Neural cell (in vitro differentiated cells): ENCODE measurements at regions not wholly inside any gene's neighbourhood (a gene's known extent, or its start where the extent isn't known, plus 50 kb on each side); places are given as distances from the start of the nearest gene placed in this dataset.

Experiments used
- H2AFZ ChIP-seq: fragments of 200-600, 300-800 bp; sonication (generic), shearing (Covaris generic); 2 replicates; pipeline ENCODE4 v1.6.0; 2014; ENCODE audit warnings: low read depth, mild to moderate bottlenecking, antibody characterized with exemption, low read length, moderate library complexity
- H3F3A ChIP-seq: fragments of 200-600 bp; shearing (Covaris generic); 2 replicates; pipeline ENCODE4 v1.6.1; 2016; ENCODE audit warnings: mild to moderate bottlenecking, moderate library complexity, mixed read lengths, antibody characterized with exemption, low read length; ENCODE audit not compliant: insufficient read depth, poor library complexity, severe bottlenecking
- H3K27ac ChIP-seq: fragments of 200-600, 300-800 bp; sonication (generic), shearing (Covaris generic); 2 replicates; pipeline ENCODE4 v1.5.1; 2014; ENCODE audit warnings: mild to moderate bottlenecking, low read length, moderate library complexity
- H3K27me3 ChIP-seq: fragments of 300-800, 200-600 bp; sonication (generic), shearing (Covaris generic); 2 replicates; pipeline ENCODE4 v1.6.0; 2014; ENCODE audit warnings: mild to moderate bottlenecking, low read depth, low read length, moderate library complexity; ENCODE audit not compliant: insufficient read depth
- H3K36me3 ChIP-seq: fragments of 300-800, 200-600 bp; sonication (generic), shearing (Covaris generic); 2 replicates; pipeline ENCODE4 v1.5.1; 2014; ENCODE audit warnings: mild to moderate bottlenecking, antibody characterized with exemption, low read length, moderate library complexity; ENCODE audit not compliant: insufficient read depth
- H3K4me2 ChIP-seq: fragments of 300-800, 200-600 bp; sonication (generic), shearing (Covaris generic); 2 replicates; pipeline ENCODE4 v1.6.0; 2014; ENCODE audit warnings: mild to moderate bottlenecking, low read length
- H3K4me3 ChIP-seq: fragments of 300-800, 200-600 bp; sonication (generic), shearing (Covaris generic); 2 replicates; pipeline ENCODE4 v1.5.1; 2014; ENCODE audit warnings: mild to moderate bottlenecking, low read length, moderate library complexity
- H3K79me2 ChIP-seq: fragments of 200-600 bp; shearing (Covaris generic); replicated peaks from 2 replicates; pipeline ENCODE4 v1.6.0; 2014; ENCODE audit warnings: mild to moderate bottlenecking, low read length, moderate library complexity; ENCODE audit not compliant: insufficient read depth
- H3K9ac ChIP-seq: fragments of 300-800, 200-600 bp; sonication (generic), shearing (Covaris generic); 2 replicates; pipeline ENCODE4 v1.6.1; 2016; ENCODE audit warnings: mild to moderate bottlenecking, low read length, mixed read lengths
- H3K9me2 ChIP-seq: fragments of 200-600 bp; shearing (Covaris generic); 2 replicates; pipeline ENCODE4 v1.6.1; 2016; ENCODE audit warnings: mild to moderate bottlenecking, low read length, mixed read lengths; ENCODE audit not compliant: insufficient read depth
- H3K9me3 ChIP-seq: fragments of 200-600, 300-800 bp; sonication (generic), shearing (Covaris generic); 2 replicates; pipeline ENCODE4 v1.6.1; 2016; ENCODE audit warnings: mild to moderate bottlenecking, mixed run types, low read length, moderate library complexity, mixed read lengths
- H4K20me1 ChIP-seq: fragments of 200-600 bp; shearing (Covaris generic); 2 replicates; pipeline ENCODE4 v1.6.1; 2016; ENCODE audit warnings: mild to moderate bottlenecking, mixed run types; ENCODE audit not compliant: insufficient read depth
- CTCF ChIP-seq: fragments of 450-650 bp; IDR thresholded peaks from 2 replicates; pipeline ENCODE4 v1.5.1; 2014; ENCODE audit warnings: antibody characterized with exemption, mild to moderate bottlenecking, moderate library complexity; ENCODE audit not compliant: poor library complexity, severe bottlenecking
- EP300 ChIP-seq: fragments of 450-650 bp; conservative IDR thresholded peaks from 2 replicates; pipeline ENCODE4 v1.6.1; 2014; ENCODE audit warnings: antibody characterized with exemption, mild to moderate bottlenecking, moderate library complexity; ENCODE audit not compliant: poor library complexity, severe bottlenecking
- EZH2 ChIP-seq: fragments of 200-600, 300-800 bp; shearing (Covaris generic), sonication (generic); IDR thresholded peaks from 2 replicates; pipeline ENCODE4 v1.6.1; 2014; ENCODE audit warnings: antibody characterized with exemption, low read length, borderline replicate concordance, mild to moderate bottlenecking; ENCODE audit not compliant: insufficient read depth, poor library complexity, severe bottlenecking
- MXI1 ChIP-seq: fragments of 450-650 bp; conservative IDR thresholded peaks from 2 replicates; pipeline ENCODE4 v1.6.1; 2014; ENCODE audit warnings: antibody characterized with exemption, mild to moderate bottlenecking; ENCODE audit not compliant: poor library complexity, severe bottlenecking
- POLR2AphosphoS5 ChIP-seq: IDR thresholded peaks from 2 replicates; pipeline ENCODE4 v1.6.1; 2012
- RAD21 ChIP-seq: fragments of 450-650 bp; conservative IDR thresholded peaks from 2 replicates; pipeline ENCODE4 v1.6.1; 2014; ENCODE audit warnings: antibody characterized with exemption, mild to moderate bottlenecking, moderate library complexity
- REST ChIP-seq: IDR thresholded peaks from 2 replicates; pipeline ENCODE4 v1.6.1; 2012; ENCODE audit warnings: borderline replicate concordance
- SMC3 ChIP-seq: fragments of 450-650 bp; conservative IDR thresholded peaks from 2 replicates; pipeline ENCODE4 v1.6.1; 2014; ENCODE audit warnings: antibody characterized with exemption, mild to moderate bottlenecking, moderate library complexity; ENCODE audit not compliant: poor library complexity
- TAF1 ChIP-seq: IDR thresholded peaks from 2 replicates; pipeline ENCODE4 v1.6.1; 2012; ENCODE audit warnings: low read depth

GRCh38 chr4:126130215-126130614, 815.5 kb downstream of the FAT4 start:
- no peak overlapping the region for H3K4me2 ChIP-seq
- TF ChIP-seq REST (no peak), CTCF (no peak), EZH2 (no peak), TAF1 (no peak), RAD21 (no peak), POLR2AphosphoS5 (no peak), EP300 (no peak), MXI1 (no peak), SMC3 (no peak)
- H3K27ac ChIP-seq, result no peak overlapping the region
- H3K9ac ChIP-seq, result no peak overlapping the region
- H3K27me3 ChIP-seq, result no peaks in the 10 kb centered on the region
- H3K9me3 ChIP-seq, result no peaks in the 10 kb centered on the region
- no peaks in the 10 kb centered on the region for H3F3A ChIP-seq
- H3K36me3 ChIP-seq, result no peaks in the 10 kb centered on the region
- no peak overlapping the region for H3K4me3 ChIP-seq
- H3K9me2 ChIP-seq, result no peaks in the 10 kb centered on the region
- H2AFZ ChIP-seq, result no peak overlapping the region
- H4K20me1 ChIP-seq, result no peaks in the 10 kb centered on the region
- H3K79me2 ChIP-seq, result no peaks in the 10 kb centered on the region

- Histone ChIP-seq H3K36me3 (no peaks in the 10 kb centered on the region), H2AFZ (no peak overlapping the region), H3K9me2 (no peaks in the 10 kb centered on the region), H3K27ac (no peak overlapping the region), H4K20me1 (no peaks in the 10 kb centered on the region), H3K27me3 (no peaks in the 10 kb centered on the region), H3F3A (no peaks in the 10 kb centered on the region), H3K9ac (no peak overlapping the region), H3K4me2 (no peak overlapping the region), H3K79me2 (no peaks in the 10 kb centered on the region), H3K9me3 (no peaks in the 10 kb centered on the region), H3K4me3 (no peak overlapping the region)
- TF ChIP-seq CTCF (no peak), MXI1 (no peak), POLR2AphosphoS5 (no peak), RAD21 (no peak), EP300 (no peak), EZH2 (no peak), TAF1 (no peak), SMC3 (no peak), REST (no peak)
Observed at GRCh38 chr4:126136922-126137781, 822.4 kb downstream of the FAT4 start.
